ENCODE measurements at regions not wholly inside any gene's neighbourhood (a gene's known extent, or its start where the extent isn't known, plus 50 kb on each side); places are given as distances from the start of the nearest gene placed in this dataset.

- ChIA-PET CTCF (ENCODE audit: partially characterized antibody) (no interaction called here), POLR2A (ENCODE audit: partially characterized antibody) (no interaction called here)
- FAIRE-seq (no peak), DNase-seq (ENCODE audit: low read depth in 1 of 2, low spot score in 2 of 2) (no peak)
- no peak overlapping the region for H4K8ac ChIP-seq (ENCODE audit: extremely low read depth, insufficient read depth, low read length)
- no peaks in the 10 kb centered on the region for H3K4me1 ChIP-seq (replicated peaks in 1 of 4; ENCODE audit: control insufficient read depth in 3 of 4, insufficient read depth in 4 of 4, low read length in 3 of 4)
- no peak overlapping the region for H2AK5ac ChIP-seq (ENCODE audit: low read depth, low read length)
- no peak overlapping the region for H4K91ac ChIP-seq (replicated peaks; ENCODE audit: insufficient read length, low read length)
- no peak overlapping the region for H2BK15ac ChIP-seq (ENCODE audit: low read length)
- no peak overlapping the region for H3K14ac ChIP-seq (ENCODE audit: insufficient read length)
- H3K4ac ChIP-seq (replicated peaks; ENCODE audit: insufficient read length, low read depth, low read length): no peak overlapping the region
- no peak overlapping the region for H3K4me3 ChIP-seq (ENCODE audit: extremely low read depth in 1 of 4, insufficient read depth in 2 of 4, low read depth in 3 of 4, low read length in 4 of 4)
- H3K79me1 ChIP-seq (ENCODE audit: low read depth, low read length): no peaks in the 10 kb centered on the region
- no peak overlapping the region for H3K18ac ChIP-seq (ENCODE audit: extremely low read depth, low read length)
- H3K27me3 ChIP-seq (replicated peaks in 1 of 4; ENCODE audit: control insufficient read depth in 3 of 4, extremely low read depth in 1 of 4, insufficient read depth in 3 of 4, low read length in 3 of 4): no peaks in the 10 kb centered on the region
- no peak overlapping the region for H2BK5ac ChIP-seq (ENCODE audit: low read depth, low read length)
- WGBS, 2 experiments (ENCODE audit: extremely low coverage in 1 of 2, insufficient coverage in 1 of 2, insufficient read length in 1 of 2, insufficient replicate concordance in 2 of 2, low coverage in 1 of 2, low lambda C conversion rate in 2 of 2, missing lambda C conversion rate in 1 of 2): 75% methylated on average over 1 of the region's 1 CpG; no CpG with 5 or more reads in 1 of the 2 experiments
- H3K23ac ChIP-seq (ENCODE audit: insufficient read length): no peak overlapping the region
- H4K20me1 ChIP-seq (replicated peaks in 1 of 2; ENCODE audit: control insufficient read depth in 1 of 2, insufficient read depth in 2 of 2, low read length in 2 of 2): no peaks in the 10 kb centered on the region
- H2BK20ac ChIP-seq (ENCODE audit: low read length): no peak overlapping the region
- no peak overlapping the region for H2AFZ ChIP-seq (ENCODE audit: low read length)
- H3K36me3 ChIP-seq (ENCODE audit: control insufficient read depth in 2 of 4, insufficient read depth in 4 of 4, low read length in 3 of 4): no peaks in the 10 kb centered on the region
- no peak overlapping the region for H3K27ac ChIP-seq (ENCODE audit: low read depth, low read length)
- H2BK12ac ChIP-seq (ENCODE audit: low read depth, low read length): no peak overlapping the region
- H3K56ac ChIP-seq (replicated peaks; ENCODE audit: insufficient read length, low read depth, low read length): no peak overlapping the region
- H3K9ac ChIP-seq (replicated peaks in 1 of 4; ENCODE audit: extremely low read depth in 1 of 4, low read depth in 3 of 4, low read length in 3 of 4): no peak overlapping the region
- no peak overlapping the region for H2BK120ac ChIP-seq (replicated peaks; ENCODE audit: low read depth, low read length)
- no peaks in the 10 kb centered on the region for H3K79me2 ChIP-seq (ENCODE audit: control insufficient read depth in 1 of 2, insufficient read depth in 2 of 2, low read length in 2 of 2)
- no peak overlapping the region for H3K4me2 ChIP-seq (ENCODE audit: insufficient read depth in 1 of 2, low read depth in 2 of 2, low read length in 2 of 2)
- H3K23me2 ChIP-seq (ENCODE audit: low read depth, low read length): no peaks in the 10 kb centered on the region
- H3K9me3 ChIP-seq (ENCODE audit: insufficient read depth in 2 of 2, low read depth in 1 of 2, low read length in 1 of 2): no peaks in the 10 kb centered on the region
- H4K5ac ChIP-seq (ENCODE audit: insufficient read length, low read depth, low read length): no peak overlapping the region
- TF ChIP-seq HDAC6 (IDR thresholded peaks at IDR 0.05; ENCODE audit: low read depth, low read length) (no peak), PHF8 (conservative IDR thresholded peaks at IDR 0.05; ENCODE audit: low read depth, low read length) (no peak), CHD2 (IDR thresholded peaks at IDR 0.05; ENCODE audit: low read length) (no peak), EGR1 (IDR thresholded peaks at IDR 0.05; ENCODE audit: borderline replicate concordance, low read depth, low read length) (no peak), KDM5A (IDR thresholded peaks at IDR 0.05; ENCODE audit: low read length) (no peak), SIRT6 (IDR thresholded peaks at IDR 0.05; ENCODE audit: low read length) (no peak), CHD1 (IDR thresholded peaks at IDR 0.05; ENCODE audit: low read depth, low read length) (no peak), POLR2A (IDR thresholded peaks at IDR 0.05; ENCODE audit: control extremely low read depth in 1 of 2, low read depth in 2 of 2, low read length in 2 of 2) (no peak), YY1 (IDR thresholded peaks at IDR 0.05; ENCODE audit: low read depth, low read length) (no peak), NRF1 (IDR thresholded peaks at IDR 0.05; ENCODE audit: low read depth, low read length) (no peak), ATF2 (IDR thresholded peaks at IDR 0.05; ENCODE audit: low read length) (no peak), ATF3 (IDR thresholded peaks at IDR 0.05; ENCODE audit: insufficient read depth, low read depth, low read length) (no peak), BACH1 (IDR thresholded peaks at IDR 0.05; ENCODE audit: low read length) (no peak), E2F6 (IDR thresholded peaks at IDR 0.05) (no peak)
These were observed 524.8 kb downstream of the TUSC7 start for GRCh38 chr3:117234331-117234730.
